GM12878 (cell line): ENCODE measurements at regions not wholly inside any gene's neighbourhood (a gene's known extent, or its start where the extent isn't known, plus 50 kb on each side); places are given as distances from the start of the nearest gene placed in this dataset.
"Not testable (repeated sequence)": the region's sequence is repeated elsewhere in the genome, so short reads cannot be mapped to it uniquely, and the experiment has no call there.

Experiments
- ATAC-seq: fragments of 200-7000 bp; cut with Tn5 transposase; 3 replicates; pipeline ENCODE4 v1.9.1; 2020; ENCODE audit warnings: mild to moderate bottlenecking, moderate library complexity
- BruUV-seq: library from RNA; stranded (reverse); fragments of 400-500 nt; replicated peaks from 2 replicates; lab custom pipeline; 2021; lab: Mats Ljungman, UMichigan
- CTCF ChIA-PET: fragments of 300-600 bp; sonication (Branson Sonifier 250); formaldehyde crosslinking; extraction: SDS; loops from one replicate; lab custom pipeline; 2021; ENCODE audit warnings: inconsistent platforms; lab: Yijun Ruan, JAX
- POLR2A ChIA-PET: fragments of 350-600 bp; formaldehyde crosslinking; extraction: SDS; loops from one replicate; lab custom pipeline; 2021; ENCODE audit warnings: inconsistent platforms; lab: Charles Lee
- RAD21 ChIA-PET: fragments of 300-600 bp; sonication (Branson Sonifier 250); formaldehyde crosslinking; loops from one replicate; lab custom pipeline; 2023; ENCODE audit warnings: antibody characterized with exemption; ENCODE audit not compliant: unreplicated experiment; lab: Charles Lee
- SMC1A ChIA-PET: fragments of 300-600 bp; sonication (Branson Sonifier 250); formaldehyde crosslinking; loops from one replicate; lab custom pipeline; 2023; ENCODE audit not compliant: unreplicated experiment, uncharacterized antibody; lab: Charles Lee
- DNase-seq: peaks from one replicate; pipeline ENCODE4 v3.0.0-alpha.2; 2011; ENCODE audit warnings: low read depth, low spot score
- FAIRE-seq: peaks from 3 replicates; lab custom pipeline; 2011; peaks lifted over from hg19 to GRCh38; lab: Jason Lieb, UNC
- H2AFZ ChIP-seq: 2 replicates; pipeline ENCODE4 v1.6.0; 2011; ENCODE audit warnings: low read depth, low read length, control low read depth; ENCODE audit not compliant: control insufficient read depth
- H3K27ac ChIP-seq: 2 replicates; pipeline ENCODE4 v1.5.1; 2011; ENCODE audit warnings: control low read depth; ENCODE audit not compliant: control insufficient read depth, insufficient read depth
- H3K27me3 ChIP-seq, 2 experiments: replicated peaks in 1 of 2; 2 replicates each; pipeline versions ENCODE4 v1.6.0 to v1.6.1; 2011; ENCODE audit warnings: low read length in 1 of 2; ENCODE audit not compliant: control insufficient read depth in 2 of 2, insufficient read depth in 2 of 2
- H3K36me3 ChIP-seq, 2 experiments: 2 replicates each; pipeline ENCODE4 v1.5.1; 2011; ENCODE audit warnings: low read length in 1 of 2; ENCODE audit not compliant: control insufficient read depth in 2 of 2, insufficient read depth in 2 of 2
- H3K4me1 ChIP-seq: 2 replicates; pipeline ENCODE4 v1.6.1; 2011; ENCODE audit warnings: mild to moderate bottlenecking, low read length, moderate library complexity, mixed read lengths; ENCODE audit not compliant: control insufficient read depth, insufficient read depth
- H3K4me2 ChIP-seq: 2 replicates; pipeline ENCODE4 v1.6.0; 2011; ENCODE audit warnings: control low read depth; ENCODE audit not compliant: control insufficient read depth, insufficient read depth
- H3K4me3 ChIP-seq: fragments of 200-600 bp; sonication (generic); 2 replicates; pipeline ENCODE4 v1.5.1; 2016
- H3K79me2 ChIP-seq: 2 replicates; pipeline ENCODE4 v1.6.0; 2011; ENCODE audit warnings: low read length; ENCODE audit not compliant: control insufficient read depth, insufficient read depth
- H3K9ac ChIP-seq: 2 replicates; pipeline ENCODE4 v1.8.0; 2011; ENCODE audit warnings: low read length, control low read depth, mixed read lengths; ENCODE audit not compliant: control insufficient read depth, insufficient read depth
- H3K9me3 ChIP-seq: replicated peaks from 3 replicates; pipeline ENCODE4 v1.5.1; 2011; ENCODE audit warnings: mild to moderate bottlenecking, low read length; ENCODE audit not compliant: control insufficient read depth, insufficient read depth
- H4K20me1 ChIP-seq: 2 replicates; pipeline ENCODE4 v1.6.0; 2011; ENCODE audit not compliant: control insufficient read depth, insufficient read depth
- ESRRA ChIP-seq: IDR thresholded peaks from 2 replicates; pipeline ENCODE4 v1.6.1; 2012; ENCODE audit warnings: mild to moderate bottlenecking, low read length, improper control_type of control experiment
- PAX8 ChIP-seq: fragments of 450-650 bp; IDR thresholded peaks from 2 replicates; pipeline ENCODE4 v1.6.1; 2017; ENCODE audit warnings: mild to moderate bottlenecking, moderate library complexity
- USF2 ChIP-seq: IDR thresholded peaks from 2 replicates; pipeline ENCODE4 v1.6.1; 2011; ENCODE audit warnings: low read depth, low read length, improper control_type of control experiment, borderline replicate concordance
- WGBS: methylation state at CpG from one replicate; pipeline ENCODE4 v1.1.6; 2016; ENCODE audit warnings: low lambda C conversion rate; ENCODE audit not compliant: insufficient replicate concordance, insufficient coverage; ENCODE audit errors: missing lambda C conversion rate; 5-methylcytosine and 5-hydroxymethylcytosine counted together
- in situ Hi-C: fragments of 300-500 bp; cut with MboI; formaldehyde crosslinking; loops from 9 replicates; pipeline ENCODE4 v1.14.3; 2018; ENCODE audit warnings: mixed read lengths
- intact Hi-C: fragments of 100-400 bp; cut with micrococcal nuclease; formaldehyde crosslinking; loops from one replicate; pipeline ENCODE4 v1.14.2; 2022; ENCODE audit not compliant: unreplicated experiment
- TF ChIP-seq, protein P1 (sequence below): fragments of 450-650 bp; IDR thresholded peaks from 2 replicates; pipeline ENCODE4 v1.6.1; 2017; ENCODE audit warnings: antibody characterized with exemption, mild to moderate bottlenecking, moderate library complexity

- TF ChIP-seq ESRRA (no peak), PAX8 (no peak), USF2 (no peak)
- TF ChIP-seq, protein P1, sequence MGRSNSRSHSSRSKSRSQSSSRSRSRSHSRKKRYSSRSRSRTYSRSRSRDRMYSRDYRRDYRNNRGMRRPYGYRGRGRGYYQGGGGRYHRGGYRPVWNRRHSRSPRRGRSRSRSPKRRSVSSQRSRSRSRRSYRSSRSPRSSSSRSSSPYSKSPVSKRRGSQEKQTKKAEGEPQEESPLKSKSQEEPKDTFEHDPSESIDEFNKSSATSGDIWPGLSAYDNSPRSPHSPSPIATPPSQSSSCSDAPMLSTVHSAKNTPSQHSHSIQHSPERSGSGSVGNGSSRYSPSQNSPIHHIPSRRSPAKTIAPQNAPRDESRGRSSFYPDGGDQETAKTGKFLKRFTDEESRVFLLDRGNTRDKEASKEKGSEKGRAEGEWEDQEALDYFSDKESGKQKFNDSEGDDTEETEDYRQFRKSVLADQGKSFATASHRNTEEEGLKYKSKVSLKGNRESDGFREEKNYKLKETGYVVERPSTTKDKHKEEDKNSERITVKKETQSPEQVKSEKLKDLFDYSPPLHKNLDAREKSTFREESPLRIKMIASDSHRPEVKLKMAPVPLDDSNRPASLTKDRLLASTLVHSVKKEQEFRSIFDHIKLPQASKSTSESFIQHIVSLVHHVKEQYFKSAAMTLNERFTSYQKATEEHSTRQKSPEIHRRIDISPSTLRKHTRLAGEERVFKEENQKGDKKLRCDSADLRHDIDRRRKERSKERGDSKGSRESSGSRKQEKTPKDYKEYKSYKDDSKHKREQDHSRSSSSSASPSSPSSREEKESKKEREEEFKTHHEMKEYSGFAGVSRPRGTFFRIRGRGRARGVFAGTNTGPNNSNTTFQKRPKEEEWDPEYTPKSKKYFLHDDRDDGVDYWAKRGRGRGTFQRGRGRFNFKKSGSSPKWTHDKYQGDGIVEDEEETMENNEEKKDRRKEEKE: no peak
Observed at GRCh38 chr7:86366946-86367345, 276.8 kb upstream of the GRM3 start (continued).

DNA sequence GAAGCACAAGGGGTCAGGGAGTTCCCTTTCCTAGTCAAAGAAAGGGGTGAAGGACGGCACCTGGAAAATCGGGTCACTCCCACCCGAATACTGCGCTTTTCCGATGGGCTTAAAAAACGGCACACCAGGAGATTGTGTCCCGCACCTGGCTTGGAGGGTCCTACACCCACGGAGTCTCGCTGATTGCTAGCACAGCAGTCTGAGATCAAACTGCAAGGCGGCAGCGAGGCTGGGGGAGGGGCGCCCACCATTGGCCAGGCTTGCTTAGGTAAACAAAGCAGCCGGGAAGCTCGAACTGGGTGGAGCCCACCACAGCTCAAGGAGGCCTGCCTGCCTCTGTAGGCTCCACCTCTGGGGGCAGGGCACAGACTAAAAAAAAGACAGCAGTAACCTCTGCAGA lies 303.3 kb upstream of the GRM3 start:
- intact Hi-C loops, DNase-seq, BruUV-seq, RAD21 ChIA-PET, H3K27me3 ChIP-seq, H3K4me1 ChIP-seq, H3K9me3 ChIP-seq, H3K27ac ChIP-seq, SMC1A ChIA-PET, FAIRE-seq, H3K36me3 ChIP-seq, H3K4me3 ChIP-seq, H3K9ac ChIP-seq, H2AFZ ChIP-seq, H4K20me1 ChIP-seq, ATAC-seq, CTCF ChIA-PET, H3K79me2 ChIP-seq, in situ Hi-C loops, POLR2A ChIA-PET, H3K4me2 ChIP-seq: not testable (repeated sequence)
- 46% methylated on average over 10 of the region's 14 CpGs for WGBS
